CD8-positive, alpha-beta memory T cell (primary cell): ENCODE measurements at regions not wholly inside any gene's neighbourhood (a gene's known extent, or its start where the extent isn't known, plus 50 kb on each side); places are given as distances from the start of the nearest gene placed in this dataset.

Source experiments
- CTCF ChIA-PET: fragments of 350-600 bp; sonication (Branson Sonifier 250); formaldehyde crosslinking; loops from one replicate; lab custom pipeline; 2021; ENCODE audit warnings: antibody characterized with exemption; lab: Charles Lee
- POLR2A ChIA-PET: fragments of 350-600 bp; sonication (Branson Sonifier 250); formaldehyde crosslinking; loops from one replicate; lab custom pipeline; 2021; ENCODE audit warnings: antibody characterized with exemption; lab: Charles Lee
- DNase-seq, 5 donors: peaks; one replicate each; pipeline versions ENCODE4 v3.0.0 to v3.0.0-alpha.2; 2020 to 2022; ENCODE audit warnings: mixed read lengths in 1 of 5
- H3K27ac ChIP-seq: one replicate; pipeline ENCODE4 v1.7.0; 2013; ENCODE audit warnings: low read depth, mild to moderate bottlenecking, low read length, moderate library complexity
- H3K27me3 ChIP-seq: 2 replicates; pipeline ENCODE4 v1.7.0; 2013; ENCODE audit warnings: low read length, mild to moderate bottlenecking; ENCODE audit not compliant: insufficient read depth, poor library complexity, severe bottlenecking
- H3K36me3 ChIP-seq: 2 replicates; pipeline ENCODE4 v1.7.0; 2013; ENCODE audit warnings: mild to moderate bottlenecking, low read length, moderate library complexity; ENCODE audit not compliant: insufficient read depth
- H3K4me1 ChIP-seq: 2 replicates; pipeline ENCODE4 v1.7.0; 2013; ENCODE audit warnings: mild to moderate bottlenecking, low read length, moderate library complexity; ENCODE audit not compliant: insufficient read depth
- H3K4me3 ChIP-seq: 2 replicates; pipeline ENCODE4 v1.7.0; 2013; ENCODE audit warnings: mild to moderate bottlenecking, low read length
- H3K9me3 ChIP-seq: 2 replicates; pipeline ENCODE4 v1.7.0; 2013; ENCODE audit warnings: mild to moderate bottlenecking, low read length
- H3K27ac Mint-ChIP-seq, 8 donors: one replicate each; pipeline ENCODE4 v1.8.0; 2020 to 2021; ENCODE audit warnings: mixed read lengths in 8 of 8, mild to moderate bottlenecking in 6 of 8, inconsistent platforms in 3 of 8, moderate library complexity in 3 of 8
- H3K27me3 Mint-ChIP-seq, 2 donors: one replicate each; pipeline ENCODE4 v1.8.0; 2020 to 2021; ENCODE audit warnings: mixed read lengths in 2 of 2, mild to moderate bottlenecking in 1 of 2, moderate library complexity in 1 of 2
- H3K36me3 Mint-ChIP-seq, 3 donors: one replicate each; pipeline ENCODE4 v1.8.0; 2020 to 2021; ENCODE audit warnings: mixed read lengths in 3 of 3, inconsistent platforms in 1 of 3, mild to moderate bottlenecking in 1 of 3
- H3K4me1 Mint-ChIP-seq, 3 donors: one replicate each; pipeline ENCODE4 v1.8.0; 2020 to 2021; ENCODE audit warnings: mixed read lengths in 3 of 3, inconsistent platforms in 1 of 3, mild to moderate bottlenecking in 1 of 3
- H3K4me3 Mint-ChIP-seq, 7 donors: one replicate each; pipeline ENCODE4 v1.8.0; 2020 to 2021; ENCODE audit warnings: mixed read lengths in 7 of 7, mild to moderate bottlenecking in 6 of 7, moderate library complexity in 4 of 7, inconsistent platforms in 2 of 7
- H3K9me3 Mint-ChIP-seq, 5 donors: one replicate each; pipeline ENCODE4 v1.8.0; 2020 to 2022; ENCODE audit warnings: mixed read lengths in 5 of 5, mild to moderate bottlenecking in 3 of 5, moderate library complexity in 2 of 5, inconsistent platforms in 1 of 5

DNA sequence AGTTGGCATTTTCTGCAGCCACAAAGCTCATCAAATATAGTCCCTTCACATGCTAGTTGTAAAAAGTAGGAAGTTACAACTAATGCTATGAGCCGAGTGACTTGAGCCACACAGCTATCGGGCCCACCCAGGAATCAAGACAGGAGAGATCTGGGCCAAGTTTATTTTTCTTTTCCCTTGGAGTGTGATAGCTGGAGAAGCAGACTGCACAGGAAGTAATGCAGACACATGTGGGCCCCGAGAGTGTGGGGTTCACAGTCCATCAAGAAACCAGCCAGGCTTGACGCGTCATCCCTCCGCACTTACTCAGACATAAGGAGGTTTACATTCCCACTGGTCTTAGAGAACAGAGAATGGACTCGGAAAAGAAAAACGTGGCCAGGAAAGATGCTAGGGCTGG is 403.1 kb upstream of the CDH11 start:
- POLR2A ChIA-PET, result no interaction called here
- Mint-ChIP-seq H3K4me3 (no peak overlapping the region), H3K27ac (no peak overlapping the region), H3K4me1 (no peaks in the 10 kb centered on the region), H3K9me3 (peaks cover 0 to 14% (median 8%) of the 10 kb centered on the region in 5 donors), H3K27me3 (peaks cover 0 to 2% of the 10 kb centered on the region in 2 donors), H3K36me3 (no peaks in the 10 kb centered on the region)
- no peaks in the 10 kb centered on the region for H3K4me1 ChIP-seq
- H3K36me3 ChIP-seq, result no peaks in the 10 kb centered on the region
- DNase-seq, result no peak
- H3K9me3 ChIP-seq, result no peaks in the 10 kb centered on the region
- no peak overlapping the region for H3K4me3 ChIP-seq
- CTCF ChIA-PET, result no interaction called here
- H3K27ac ChIP-seq, result no peak overlapping the region
- H3K27me3 ChIP-seq, result no peaks in the 10 kb centered on the region

DNA sequence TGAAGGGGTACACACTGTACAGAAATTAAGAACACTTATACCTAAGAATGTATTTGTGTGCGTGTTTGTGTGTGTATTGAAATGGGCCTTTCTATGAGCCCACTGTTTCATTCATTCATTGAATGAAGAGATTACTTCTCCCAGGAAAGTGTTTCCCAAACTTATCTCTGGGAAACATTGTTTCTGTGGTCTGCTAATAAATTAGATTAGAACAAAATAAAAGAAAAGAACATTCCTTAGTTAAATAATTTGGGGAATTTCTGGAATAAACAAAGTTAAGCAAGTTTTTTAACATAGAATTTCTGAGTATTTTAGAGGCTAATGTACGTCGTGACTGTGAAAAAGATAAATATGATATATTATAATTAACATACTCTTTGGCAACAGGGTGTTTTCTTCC is 402.4 kb upstream of the CDH11 start:
- no peak overlapping the region for H3K4me3 ChIP-seq
- Mint-ChIP-seq H3K9me3 (peaks cover 0 to 13% (median 8%) of the 10 kb centered on the region in 5 donors), H3K27ac (no peak overlapping the region), H3K4me1 (no peaks in the 10 kb centered on the region), H3K4me3 (no peak overlapping the region), H3K27me3 (peaks cover 0 to 2% of the 10 kb centered on the region in 2 donors), H3K36me3 (no peaks in the 10 kb centered on the region)
- H3K9me3 ChIP-seq, result no peaks in the 10 kb centered on the region
- no peaks in the 10 kb centered on the region for H3K27me3 ChIP-seq
- DNase-seq, result no peak
- POLR2A ChIA-PET, result no interaction called here
- H3K4me1 ChIP-seq, result no peaks in the 10 kb centered on the region
- H3K27ac ChIP-seq, result no peak overlapping the region
- CTCF ChIA-PET, result no interaction called here
- no peaks in the 10 kb centered on the region for H3K36me3 ChIP-seq

DNA sequence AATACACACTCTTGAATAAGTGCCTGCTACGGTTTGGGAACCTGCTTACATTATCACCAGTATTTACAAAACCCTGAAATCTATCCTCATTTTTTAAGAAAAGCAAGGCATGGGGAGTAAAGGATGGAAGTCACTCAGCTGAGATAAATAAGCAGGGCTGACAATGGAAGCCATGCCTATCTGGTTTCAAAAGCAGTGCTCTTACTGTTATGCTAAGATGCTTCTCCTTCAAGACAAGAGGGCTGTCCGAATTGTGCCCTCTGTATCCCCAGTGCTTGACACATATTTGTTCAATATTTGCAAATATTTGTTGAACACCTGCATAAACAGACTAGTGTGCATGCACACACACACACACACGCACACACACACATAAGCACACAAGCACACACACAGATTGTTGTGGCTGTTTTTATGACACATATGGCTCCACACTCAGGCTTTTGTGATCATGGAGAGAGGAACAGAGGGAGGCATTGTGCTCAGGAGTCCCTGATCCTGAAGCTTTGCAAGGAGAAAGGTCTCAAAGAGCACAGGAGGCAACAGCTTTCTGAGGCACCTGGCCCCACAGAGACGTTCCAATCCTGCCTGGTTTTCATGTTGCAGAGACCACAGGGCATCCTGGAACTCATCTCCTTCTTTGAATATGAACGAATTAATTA is 401.6 kb upstream of the CDH11 start:
- Mint-ChIP-seq H3K4me3 (no peak overlapping the region), H3K36me3 (no peaks in the 10 kb centered on the region)
- CTCF ChIA-PET, result no interaction called here

GRCh38 chr16:65522412-65522811 is 400.5 kb upstream of the CDH11 start:
- no peaks in the 10 kb centered on the region for H3K36me3 Mint-ChIP-seq
- no peaks in the 10 kb centered on the region for H3K36me3 ChIP-seq
- H3K4me3 Mint-ChIP-seq, result no peak overlapping the region

More for the DNA sequence above, 401.6 kb upstream of the CDH11 start:
- DNase-seq, result no peak
- Mint-ChIP-seq H3K4me1 (no peaks in the 10 kb centered on the region), H3K27me3 (no peaks in the 10 kb centered on the region), H3K9me3 (peaks cover 0 to 13% (median 6%) of the 10 kb centered on the region in 5 donors), H3K27ac (no peak overlapping the region)
- Histone ChIP-seq H3K27me3 (no peaks in the 10 kb centered on the region), H3K36me3 (no peaks in the 10 kb centered on the region), H3K9me3 (no peaks in the 10 kb centered on the region), H3K4me1 (no peaks in the 10 kb centered on the region), H3K27ac (no peak overlapping the region), H3K4me3 (no peak overlapping the region)
- POLR2A ChIA-PET, result no interaction called here

GRCh38 chr16:65521633-65522328 is 399.9 kb upstream of the CDH11 start:
- no peaks in the 10 kb centered on the region for H3K4me1 ChIP-seq
- no peaks in the 10 kb centered on the region for H3K9me3 ChIP-seq
- Mint-ChIP-seq H3K9me3 (peaks cover 0 to 8% (median 6%) of the 10 kb centered on the region in 5 donors), H3K4me3 (no peak overlapping the region), H3K27ac (no peak overlapping the region), H3K36me3 (no peaks in the 10 kb centered on the region), H3K27me3 (no peaks in the 10 kb centered on the region), H3K4me1 (no peaks in the 10 kb centered on the region)
- CTCF ChIA-PET, result no interaction called here
- no peak overlapping the region for H3K4me3 ChIP-seq
- POLR2A ChIA-PET, result no interaction called here
- DNase-seq, result no peak
- no peak overlapping the region for H3K27ac ChIP-seq
- H3K36me3 ChIP-seq, result no peaks in the 10 kb centered on the region
- H3K27me3 ChIP-seq, result no peaks in the 10 kb centered on the region

More at GRCh38 chr16:65522412-65522811, 400.5 kb upstream of the CDH11 start:
- CTCF ChIA-PET, result no interaction called here
- Mint-ChIP-seq H3K27me3 (no peaks in the 10 kb centered on the region), H3K9me3 (peaks cover 0 to 10% (median 6%) of the 10 kb centered on the region in 5 donors), H3K4me1 (no peaks in the 10 kb centered on the region), H3K27ac (no peak overlapping the region)
- POLR2A ChIA-PET, result no interaction called here
- Histone ChIP-seq H3K9me3 (no peaks in the 10 kb centered on the region), H3K4me1 (no peaks in the 10 kb centered on the region), H3K27me3 (no peaks in the 10 kb centered on the region), H3K27ac (no peak overlapping the region), H3K4me3 (no peak overlapping the region)
- no peak for DNase-seq

DNA sequence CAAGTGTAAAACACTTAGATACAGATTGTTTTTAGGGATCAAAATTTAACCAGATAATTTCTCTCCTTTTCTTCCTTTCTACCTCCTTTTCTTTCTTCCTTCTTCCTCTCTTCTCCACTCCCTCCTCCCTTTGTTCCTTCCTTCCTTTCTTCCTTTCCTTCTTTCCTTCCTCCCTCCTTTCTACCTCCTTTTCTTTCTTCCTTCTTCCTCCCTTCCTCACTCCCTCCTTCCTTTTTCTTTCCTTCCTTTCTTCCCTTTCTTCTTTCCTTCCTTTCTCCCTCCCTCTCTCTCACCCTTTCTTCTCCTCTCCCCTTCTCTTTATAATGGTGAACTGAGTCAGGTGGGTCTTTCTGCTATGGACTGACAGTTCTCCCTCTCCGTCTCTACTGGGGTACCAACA is 397.5 kb upstream of the CDH11 start:
- Mint-ChIP-seq H3K27me3 (no peaks in the 10 kb centered on the region), H3K36me3 (no peaks in the 10 kb centered on the region), H3K4me3 (no peak overlapping the region), H3K27ac (no peak overlapping the region), H3K4me1 (no peaks in the 10 kb centered on the region), H3K9me3 (peaks cover 2 to 8% (median 6%) of the 10 kb centered on the region in 5 donors)
- Histone ChIP-seq H3K4me3 (no peak overlapping the region), H3K36me3 (no peaks in the 10 kb centered on the region), H3K27me3 (no peaks in the 10 kb centered on the region), H3K9me3 (no peaks in the 10 kb centered on the region), H3K27ac (no peak overlapping the region), H3K4me1 (no peaks in the 10 kb centered on the region)
- POLR2A ChIA-PET, result no interaction called here
- CTCF ChIA-PET, result no interaction called here
- DNase-seq, result no peak

DNA sequence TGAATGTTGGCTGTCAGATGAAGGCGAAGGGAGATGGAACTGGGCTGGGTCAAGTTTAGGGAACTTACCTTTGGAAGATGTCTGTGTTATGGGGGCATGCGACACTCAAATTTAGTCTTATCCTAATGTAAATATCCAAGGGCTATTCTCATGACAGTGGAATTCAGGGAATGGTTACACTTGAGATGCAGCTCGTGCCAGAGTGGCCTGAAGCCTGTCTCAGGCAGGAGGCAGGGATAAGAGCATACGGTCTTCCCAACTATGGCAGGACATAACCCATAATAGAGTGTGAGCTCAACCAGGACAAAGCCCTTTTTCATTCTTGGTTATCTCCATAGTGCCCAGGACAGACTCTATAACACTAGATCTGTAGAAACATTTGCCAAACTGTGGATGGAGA is 393.3 kb upstream of the CDH11 start:
- no peaks in the 10 kb centered on the region for H3K9me3 ChIP-seq
- H3K9me3 Mint-ChIP-seq, result peaks cover 0 to 10% (median 2%) of the 10 kb centered on the region in 5 donors
- no peaks in the 10 kb centered on the region for H3K4me1 ChIP-seq
- H3K4me1 Mint-ChIP-seq, result no peaks in the 10 kb centered on the region
- ChIA-PET CTCF (no interaction called here), POLR2A (no interaction called here)
- H3K36me3 ChIP-seq, result no peaks in the 10 kb centered on the region
- no peak overlapping the region for H3K4me3 Mint-ChIP-seq
- DNase-seq, result no peak
- H3K27ac Mint-ChIP-seq, result no peak overlapping the region
- no peaks in the 10 kb centered on the region for H3K36me3 Mint-ChIP-seq
- H3K4me3 ChIP-seq, result no peak overlapping the region
- no peak overlapping the region for H3K27ac ChIP-seq
- H3K27me3 Mint-ChIP-seq, result no peaks in the 10 kb centered on the region
- H3K27me3 ChIP-seq, result no peaks in the 10 kb centered on the region

DNA sequence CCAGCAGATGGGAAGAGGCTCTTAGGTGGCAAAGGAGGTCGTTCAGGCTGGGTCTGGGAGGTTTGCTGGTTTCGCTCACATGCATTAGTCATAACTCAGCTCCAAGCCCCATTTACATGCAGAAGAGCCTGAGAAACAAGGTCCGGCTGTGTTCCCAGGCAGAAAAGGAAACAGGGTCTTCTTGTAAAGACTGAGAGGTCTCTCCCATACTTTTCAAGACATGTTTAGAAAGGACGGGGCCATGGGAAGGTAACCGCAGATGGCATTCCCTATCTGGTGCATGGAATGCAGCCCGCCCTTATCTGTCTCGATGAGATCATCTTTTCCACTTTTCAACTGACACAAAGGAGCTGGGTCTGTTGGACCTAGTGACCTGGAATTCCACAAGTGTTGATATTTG is 389.0 kb upstream of the CDH11 start:
- no peak overlapping the region for H3K4me3 ChIP-seq
- Mint-ChIP-seq H3K9me3 (peaks cover 0 to 18% (median 12%) of the 10 kb centered on the region in 5 donors), H3K4me3 (no peak overlapping the region), H3K27ac (no peak overlapping the region), H3K27me3 (peaks cover 0 to 2% of the 10 kb centered on the region in 2 donors), H3K4me1 (no peaks in the 10 kb centered on the region), H3K36me3 (no peaks in the 10 kb centered on the region)
- no peaks in the 10 kb centered on the region for H3K9me3 ChIP-seq
- ChIA-PET CTCF (no interaction called here), POLR2A (no interaction called here)
- no peaks in the 10 kb centered on the region for H3K36me3 ChIP-seq
- H3K4me1 ChIP-seq, result no peaks in the 10 kb centered on the region
- H3K27me3 ChIP-seq, result no peaks in the 10 kb centered on the region
- no peak for DNase-seq
- no peak overlapping the region for H3K27ac ChIP-seq
